T-cell (primary cell): ENCODE measurements at regions not wholly inside any gene's neighbourhood (a gene's known extent, or its start where the extent isn't known, plus 50 kb on each side); places are given as distances from the start of the nearest gene placed in this dataset.

ENCODE experiments used
- ATAC-seq, 4 experiments: fragments of 200-7000 bp in 3 of 4; fragments of 150-1000 bp in 1 of 4; cut with Tn5 transposase; replicated peaks in 1 of 4; 1 replicate in 3 of 4; 2 replicates in 1 of 4; pipeline ENCODE4 v1.10.0; 2021; ENCODE audit warnings: moderate library complexity in 3 of 4, mild to moderate bottlenecking in 2 of 4, moderate number of reproducible peaks in 1 of 4
- CTCF ChIA-PET, 2 donors: fragments of 300-600 bp; sonication (Branson Sonifier 250); formaldehyde crosslinking; loops; one replicate each; lab custom pipeline; 2022; ENCODE audit warnings: antibody characterized with exemption in 2 of 2; lab: Charles Lee
- POLR2A ChIA-PET, 2 donors: fragments of 300-600 bp; sonication (Branson Sonifier 250); formaldehyde crosslinking; loops; one replicate each; lab custom pipeline; 2022; ENCODE audit warnings: antibody characterized with exemption in 2 of 2; lab: Charles Lee
- DNase-seq, 35 experiments: peaks; one replicate each; pipeline versions ENCODE4 v3.0.0 to v3.0.0-alpha.2; 2013 to 2023
- H3K27ac ChIP-seq: one replicate; pipeline ENCODE4 v1.5.1; 2013; ENCODE audit warnings: low read length
- H3K27me3 ChIP-seq, 2 experiments: replicated peaks in 1 of 2; 1 replicate in 1 of 2; 2 replicates in 1 of 2; pipeline versions ENCODE4 v1.6.1 to v1.7.0; 2013; ENCODE audit warnings: low read length in 1 of 2, mixed read lengths in 1 of 2; ENCODE audit not compliant: control insufficient read depth in 2 of 2, insufficient read depth in 2 of 2; ENCODE audit errors: extremely low read depth in 1 of 2
- H3K36me3 ChIP-seq, 2 donors: 1 replicate in 1 of 2; 2 replicates in 1 of 2; pipeline versions ENCODE4 v1.6.1 to v1.7.0; 2013; ENCODE audit warnings: low read length in 1 of 2; ENCODE audit not compliant: control insufficient read depth in 2 of 2, insufficient read depth in 1 of 2; ENCODE audit errors: extremely low read depth in 1 of 2
- H3K4me1 ChIP-seq, 2 experiments: 1 replicate in 1 of 2; 2 replicates in 1 of 2; pipeline versions ENCODE4 v1.6.1 to v1.7.0; 2013; ENCODE audit warnings: low read length in 2 of 2, mixed read lengths in 1 of 2; ENCODE audit not compliant: insufficient read depth in 2 of 2, control insufficient read depth in 1 of 2; ENCODE audit errors: extremely low read depth in 1 of 2
- H3K4me3 ChIP-seq, 2 donors: 1 replicate in 1 of 2; 2 replicates in 1 of 2; pipeline versions ENCODE4 v1.5.1 to v1.7.0; 2013; ENCODE audit warnings: mild to moderate bottlenecking in 2 of 2, low read length in 1 of 2, moderate library complexity in 1 of 2; ENCODE audit not compliant: control insufficient read depth in 1 of 2; ENCODE audit errors: extremely low read depth in 1 of 2
- H3K9me3 ChIP-seq: 2 replicates; pipeline ENCODE4 v1.7.0; 2013
- H3K27ac Mint-ChIP-seq, 2 donors: one replicate each; pipeline ENCODE4 v1.8.0; 2020 to 2021; ENCODE audit warnings: mild to moderate bottlenecking in 2 of 2, mixed read lengths in 2 of 2
- H3K27me3 Mint-ChIP-seq, 2 donors: one replicate each; pipeline ENCODE4 v1.8.0; 2021 to 2022; ENCODE audit warnings: mixed read lengths in 2 of 2
- H3K36me3 Mint-ChIP-seq: one replicate; pipeline ENCODE4 v1.8.0; 2021; ENCODE audit warnings: mixed read lengths
- H3K4me1 Mint-ChIP-seq, 3 donors: one replicate each; pipeline ENCODE4 v1.8.0; 2020 to 2022; ENCODE audit warnings: mixed read lengths in 3 of 3, mild to moderate bottlenecking in 1 of 3
- H3K4me3 Mint-ChIP-seq, 3 donors: one replicate each; pipeline ENCODE4 v1.8.0; 2020 to 2022; ENCODE audit warnings: mild to moderate bottlenecking in 3 of 3, mixed read lengths in 3 of 3, moderate library complexity in 3 of 3
- H3K9me3 Mint-ChIP-seq, 3 donors: one replicate each; pipeline ENCODE4 v1.8.0; 2020 to 2022; ENCODE audit warnings: mixed read lengths in 3 of 3
- WGBS: methylation state at CpG from one replicate; pipeline ENCODE4 v1.1.5; 2013; ENCODE audit warnings: missing lambda C conversion rate; ENCODE audit not compliant: insufficient coverage; 5-methylcytosine and 5-hydroxymethylcytosine counted together

GRCh38 chr19:30686826-30687566 is 314.8 kb downstream of the ZNF536 start:
- Mint-ChIP-seq H3K4me3 (no peak overlapping the region), H3K27ac (no peak overlapping the region), H3K4me1 (peaks cover 0 to under 1% (median under 1%) of the 10 kb centered on the region in 3 donors), H3K27me3 (peaks cover 71 to 74% of the 10 kb centered on the region in 2 donors), H3K36me3 (no peaks in the 10 kb centered on the region), H3K9me3 (no peaks in the 10 kb centered on the region)
- ChIA-PET CTCF (no interaction called here), POLR2A (no interaction called here)
- Histone ChIP-seq H3K9me3 (no peaks in the 10 kb centered on the region), H3K27ac (no peak overlapping the region), H3K4me3 (no peak overlapping the region), H3K36me3 (no peaks in the 10 kb centered on the region), H3K4me1 (no peaks in the 10 kb centered on the region), H3K27me3 (peaks cover 6 to 42% of the 10 kb centered on the region in 2 experiments)
- no peak for ATAC-seq
- no CpG with 5 or more reads among the region's 16 CpGs for WGBS
- DNase-seq, result no peak

GRCh38 chr19:30686176-30686820 is 314.1 kb downstream of the ZNF536 start:
- no peak for ATAC-seq
- H3K4me3 Mint-ChIP-seq, result no peak overlapping the region
- H3K36me3 ChIP-seq, result no peaks in the 10 kb centered on the region
- H3K4me1 ChIP-seq, result no peaks in the 10 kb centered on the region
- ChIA-PET CTCF (interaction anchor here in 1 of 2 donors (0.7 kb wide), 1 partner anchor 927 kb away, joined by 3 read pairs; no protein-coding TSS in a partner anchor), POLR2A (no interaction called here)
- no peak for DNase-seq
- H3K27ac Mint-ChIP-seq, result no peak overlapping the region
- H3K27ac ChIP-seq, result no peak overlapping the region
- H3K4me1 Mint-ChIP-seq, result no peaks in the 10 kb centered on the region
- H3K9me3 Mint-ChIP-seq, result no peaks in the 10 kb centered on the region
- H3K27me3 Mint-ChIP-seq, result peaks cover 68 to 70% of the 10 kb centered on the region in 2 donors
- 98% methylated on average over 12 of the region's 23 CpGs for WGBS
- no peaks in the 10 kb centered on the region for H3K9me3 ChIP-seq
- H3K36me3 Mint-ChIP-seq, result no peaks in the 10 kb centered on the region
- H3K27me3 ChIP-seq, result peaks cover 6 to 44% of the 10 kb centered on the region in 2 experiments
- no peak overlapping the region for H3K4me3 ChIP-seq

- WGBS, result 82% methylated on average over 8 of the region's 13 CpGs
- H3K4me3 Mint-ChIP-seq, result no peak overlapping the region
- DNase-seq (no peak), ATAC-seq (no peak)
- no peaks in the 10 kb centered on the region for H3K9me3 Mint-ChIP-seq
- Histone ChIP-seq H3K27me3 (peaks cover 3 to 42% of the 10 kb centered on the region in 2 experiments), H3K4me1 (no peaks in the 10 kb centered on the region), H3K4me3 (no peak overlapping the region), H3K27ac (no peak overlapping the region), H3K9me3 (no peaks in the 10 kb centered on the region), H3K36me3 (no peaks in the 10 kb centered on the region)
- no peak overlapping the region for H3K27ac Mint-ChIP-seq
- H3K27me3 Mint-ChIP-seq, result peaks cover 68% of the 10 kb centered on the region in 2 donors
- no peaks in the 10 kb centered on the region for H3K4me1 Mint-ChIP-seq
- ChIA-PET CTCF (interaction anchor here in 1 of 2 donors (0.7 kb wide), 1 partner anchor 927 kb away, joined by 3 read pairs; no protein-coding TSS in a partner anchor), POLR2A (no interaction called here)
- H3K36me3 Mint-ChIP-seq, result no peaks in the 10 kb centered on the region
Measured at GRCh38 chr19:30685426-30686000, 313.3 kb downstream of the ZNF536 start.

GRCh38 chr19:30684613-30685012 is 312.4 kb downstream of the ZNF536 start:
- POLR2A ChIA-PET, result no interaction called here
- Mint-ChIP-seq H3K4me1 (no peaks in the 10 kb centered on the region), H3K27ac (no peak overlapping the region), H3K4me3 (no peak overlapping the region), H3K36me3 (no peaks in the 10 kb centered on the region), H3K9me3 (no peaks in the 10 kb centered on the region), H3K27me3 (peaks cover 59 to 61% of the 10 kb centered on the region in 2 donors)
- WGBS, result 84% methylated on average over 7 of the region's 10 CpGs
- H3K9me3 ChIP-seq, result no peaks in the 10 kb centered on the region
- no peaks in the 10 kb centered on the region for H3K4me1 ChIP-seq
- no peak overlapping the region for H3K27ac ChIP-seq
- no peaks in the 10 kb centered on the region for H3K36me3 ChIP-seq
- ATAC-seq, result no peak
- no peak for DNase-seq
- H3K4me3 ChIP-seq, result no peak overlapping the region
- CTCF ChIA-PET, result no interaction called here
- H3K27me3 ChIP-seq, result peaks cover 0 to 42% of the 10 kb centered on the region in 2 experiments

- ChIA-PET POLR2A (no interaction called here), CTCF (interaction anchor here (0.5 to 1.9 kb wide), 11 partner anchors 21 to 1974 kb away, joined by 3 to 13 read pairs (median 4); no protein-coding TSS in a partner anchor)
- Histone ChIP-seq H3K36me3 (no peaks in the 10 kb centered on the region), H3K4me3 (no peak overlapping the region), H3K9me3 (no peaks in the 10 kb centered on the region), H3K27ac (no peak overlapping the region), H3K27me3 (peaks cover 0 to 47% of the 10 kb centered on the region in 2 experiments), H3K4me1 (no peaks in the 10 kb centered on the region)
- ATAC-seq (no peak), DNase-seq (peak in 28 of 35 experiments; percentile 6 to 57 (median 28))
- Mint-ChIP-seq H3K4me3 (no peak overlapping the region), H3K27me3 (peaks cover 50 to 56% of the 10 kb centered on the region in 2 donors), H3K4me1 (no peaks in the 10 kb centered on the region), H3K36me3 (no peaks in the 10 kb centered on the region), H3K9me3 (no peaks in the 10 kb centered on the region), H3K27ac (no peak overlapping the region)
- WGBS, result 8% methylated on average over 11 of the region's 13 CpGs
Measured at GRCh38 chr19:30682999-30683536, 310.9 kb downstream of the ZNF536 start.
